Upper lobe of left lung (tissue), 6 donors: ENCODE measurements at regions not wholly inside any gene's neighbourhood (a gene's known extent, or its start where the extent isn't known, plus 50 kb on each side); places are given as distances from the start of the nearest gene placed in this dataset.

ENCODE experiments used
- ATAC-seq, 2 donors: fragments of 200-7000 bp; cut with Tn5 transposase; one replicate each; pipeline ENCODE4 v1.9.1; 2022; ENCODE audit warnings: mild to moderate bottlenecking in 2 of 2, moderate library complexity in 2 of 2; ENCODE audit not compliant: low FRiP score in 2 of 2
- DNase-seq, 2 donors: peaks; one replicate each; pipeline ENCODE4 v3.0.0-alpha.2; 2019 to 2020
- H3K27ac ChIP-seq, 4 donors: fragments of 200-600 bp; sonication (generic); one replicate each; pipeline ENCODE4 v1.5.1; 2016 to 2019
- H3K27me3 ChIP-seq, 4 donors: fragments of 200-600 bp; sonication (generic); one replicate each; pipeline ENCODE4 v1.5.1; 2017 to 2019
- H3K36me3 ChIP-seq, 4 donors: fragments of 200-600 bp; sonication (generic); one replicate each; pipeline ENCODE4 v1.5.1; 2016 to 2019
- H3K4me1 ChIP-seq, 4 donors: fragments of 200-600 bp; sonication (generic); one replicate each; pipeline ENCODE4 v1.5.1; 2018 to 2019
- H3K4me3 ChIP-seq, 4 donors: fragments of 200-600 bp; sonication (generic); one replicate each; pipeline ENCODE4 v1.5.1; 2017 to 2019; ENCODE audit warnings: mild to moderate bottlenecking in 2 of 4, moderate library complexity in 1 of 4
- H3K9me3 ChIP-seq, 4 donors: fragments of 200-600 bp; sonication (generic); one replicate each; pipeline ENCODE4 v1.5.1; 2018 to 2019
- CTCF ChIP-seq, 6 experiments: fragments of 450-650 bp in 4 of 6; fragments of 200-600 bp in 2 of 6; sonication (generic) in 2 of 6; IDR thresholded peaks; one replicate each; pipeline ENCODE4 v1.5.1; 2016 to 2019; ENCODE audit warnings: antibody characterized with exemption in 6 of 6
- EP300 ChIP-seq, 4 donors: sonication (generic); formaldehyde crosslinking; IDR thresholded peaks; one replicate each; pipeline ENCODE4 v1.5.1; 2017; ENCODE audit warnings: antibody characterized with exemption in 4 of 4, control low read depth in 2 of 4
- POLR2A ChIP-seq, 4 donors: fragments of 450-650 bp; IDR thresholded peaks; one replicate each; pipeline ENCODE4 v1.5.1; 2016 to 2017; ENCODE audit warnings: antibody characterized with exemption in 4 of 4, mild to moderate bottlenecking in 2 of 4
- POLR2AphosphoS5 ChIP-seq, 2 donors: sonication (generic); formaldehyde crosslinking; IDR thresholded peaks; one replicate each; pipeline ENCODE4 v1.5.1; 2017; ENCODE audit warnings: antibody characterized with exemption in 2 of 2
- WGBS, 2 donors: methylation state at CpG; one replicate each; pipeline ENCODE4 v1.1.5; 2017 to 2018; 5-methylcytosine and 5-hydroxymethylcytosine counted together
- donor health status: DM: no; HTN: no; CAD: no; lungs with moderate emphysema.
- donor health status: DM: no; HTN: yes; CAD: no; lungs with severe emphysema.

GRCh38 chr4:55723403-55723802, 87.3 kb upstream of the NMU start:
- DNase-seq, result no peak
- no peak overlapping the region for H3K27ac ChIP-seq
- TF ChIP-seq CTCF (IDR thresholded peaks at IDR 0.05), result no peak
- TF ChIP-seq POLR2AphosphoS5 (IDR thresholded peaks at IDR 0.05), result no peak
- TF ChIP-seq POLR2A (IDR thresholded peaks at IDR 0.05), result no peak
- TF ChIP-seq EP300 (IDR thresholded peaks at IDR 0.05), result no peak
- ATAC-seq, result no peak
- no peak overlapping the region for H3K4me3 ChIP-seq
- 61 to 67% methylated on average over 2 of the region's 2 CpGs for WGBS, 2 donors
- H3K9me3 ChIP-seq, result no peaks in the 10 kb centered on the region
- H3K36me3 ChIP-seq, result no peaks in the 10 kb centered on the region
- H3K27me3 ChIP-seq, result no peaks in the 10 kb centered on the region
- H3K4me1 ChIP-seq, result no peaks in the 10 kb centered on the region

GRCh38 chr4:55725057-55725456, 89.0 kb upstream of the NMU start:
- no peak overlapping the region for H3K27ac ChIP-seq
- ATAC-seq, result no peak
- H3K27me3 ChIP-seq, result no peaks in the 10 kb centered on the region
- 63 to 65% methylated on average over 4 of the region's 4 CpGs for WGBS, 2 donors
- no peaks in the 10 kb centered on the region for H3K36me3 ChIP-seq
- TF ChIP-seq EP300 (IDR thresholded peaks at IDR 0.05), result no peak
- TF ChIP-seq CTCF (IDR thresholded peaks at IDR 0.05), result no peak
- TF ChIP-seq POLR2A (IDR thresholded peaks at IDR 0.05), result no peak
- TF ChIP-seq POLR2AphosphoS5 (IDR thresholded peaks at IDR 0.05), result no peak
- no peak overlapping the region for H3K4me3 ChIP-seq
- H3K9me3 ChIP-seq, result no peaks in the 10 kb centered on the region
- no peak for DNase-seq
- H3K4me1 ChIP-seq, result no peaks in the 10 kb centered on the region

GRCh38 chr4:55727746-55728145, 91.6 kb upstream of the NMU start:
- WGBS, 2 donors, result 89 to 90% methylated on average over 2 of the region's 2 CpGs

GRCh38 chr4:55729351-55730279, 90.0 kb upstream of the EXOC1L start:
- WGBS, 2 donors, result 68 to 70% methylated on average over 5 of the region's 5 CpGs
- H3K27ac ChIP-seq, result no peak overlapping the region
- ATAC-seq, result peak in 1 of 2 donors; percentile 61
- peaks cover 0 to 5% (median 0%) of the 10 kb centered on the region in 4 donors for H3K4me1 ChIP-seq
- no peak overlapping the region for H3K4me3 ChIP-seq
- no peaks in the 10 kb centered on the region for H3K27me3 ChIP-seq
- TF ChIP-seq POLR2AphosphoS5 (IDR thresholded peaks at IDR 0.05) (no peak), CTCF (IDR thresholded peaks at IDR 0.05) (no peak), EP300 (IDR thresholded peaks at IDR 0.05) (no peak), POLR2A (IDR thresholded peaks at IDR 0.05) (no peak)
- H3K9me3 ChIP-seq, result no peaks in the 10 kb centered on the region
- no peaks in the 10 kb centered on the region for H3K36me3 ChIP-seq
- no peak for DNase-seq

More at GRCh38 chr4:55727746-55728145, 91.6 kb upstream of the NMU start:
- no peaks in the 10 kb centered on the region for H3K4me1 ChIP-seq
- H3K27me3 ChIP-seq, result no peaks in the 10 kb centered on the region
- no peaks in the 10 kb centered on the region for H3K9me3 ChIP-seq
- TF ChIP-seq EP300 (IDR thresholded peaks at IDR 0.05), result no peak
- no peak overlapping the region for H3K4me3 ChIP-seq
- no peaks in the 10 kb centered on the region for H3K36me3 ChIP-seq
- no peak overlapping the region for H3K27ac ChIP-seq
- DNase-seq, result no peak
- ATAC-seq, result peak in 1 of 2 donors; percentile 69

- ATAC-seq (no peak), DNase-seq (no peak)
- Histone ChIP-seq H3K36me3 (no peaks in the 10 kb centered on the region), H3K27me3 (no peaks in the 10 kb centered on the region), H3K4me3 (no peak overlapping the region), H3K4me1 (peaks cover 0 to 5% (median 0%) of the 10 kb centered on the region in 4 donors), H3K9me3 (no peaks in the 10 kb centered on the region), H3K27ac (no peak overlapping the region)
- WGBS, 2 donors, result 84 to 86% methylated on average over 2 of the region's 2 CpGs
- TF ChIP-seq POLR2AphosphoS5 (IDR thresholded peaks at IDR 0.05), result no peak
- no peak for TF ChIP-seq CTCF (IDR thresholded peaks at IDR 0.05)
- no peak for TF ChIP-seq EP300 (IDR thresholded peaks at IDR 0.05)
- TF ChIP-seq POLR2A (IDR thresholded peaks at IDR 0.05), result no peak
These were observed 89.2 kb upstream of the EXOC1L start for GRCh38 chr4:55730280-55730931.
